Parathyroid adenoma (tissue), 2 donors: ENCODE measurements at regions not wholly inside any gene's neighbourhood (a gene's known extent, or its start where the extent isn't known, plus 50 kb on each side); places are given as distances from the start of the nearest gene placed in this dataset.

Experiments
- H2AFZ ChIP-seq: fragments of 300-600 bp; sonication (generic); one replicate; pipeline ENCODE4 v1.7.0; 2017; ENCODE audit warnings: antibody characterized with exemption, mild to moderate bottlenecking
- H3K27ac ChIP-seq: fragments of 300-600 bp; sonication (generic); one replicate; pipeline ENCODE4 v1.7.0; 2017
- H3K27me3 ChIP-seq: fragments of 300-600 bp; sonication (generic); one replicate; pipeline ENCODE4 v1.7.0; 2017; ENCODE audit warnings: low read length; ENCODE audit not compliant: control insufficient read depth, insufficient read depth
- H3K36me3 ChIP-seq: fragments of 300-600 bp; sonication (generic); one replicate; pipeline ENCODE4 v1.7.0; 2017; ENCODE audit warnings: low read length; ENCODE audit not compliant: control insufficient read depth, insufficient read depth
- H3K4me1 ChIP-seq: fragments of 300-600 bp; sonication (generic); one replicate; pipeline ENCODE4 v1.7.0; 2017; ENCODE audit warnings: control low read depth
- H3K4me2 ChIP-seq: fragments of 300-600 bp; sonication (generic); one replicate; pipeline ENCODE4 v1.7.0; 2017; ENCODE audit warnings: low read length
- H3K4me3 ChIP-seq: fragments of 300-600 bp; sonication (generic); one replicate; pipeline ENCODE4 v1.7.0; 2017; ENCODE audit warnings: low read depth, low read length
- H3K79me2 ChIP-seq: fragments of 300-600 bp; sonication (generic); one replicate; pipeline ENCODE4 v1.7.0; 2017; ENCODE audit warnings: control low read depth
- H3K9ac ChIP-seq: fragments of 300-600 bp; sonication (generic); one replicate; pipeline ENCODE4 v1.7.0; 2017; ENCODE audit warnings: mild to moderate bottlenecking
- H3K9me3 ChIP-seq: fragments of 300-600 bp; sonication (generic); one replicate; pipeline ENCODE4 v1.7.0; 2017; ENCODE audit warnings: low read length; ENCODE audit not compliant: control insufficient read depth
- TF ChIP-seq, protein P1 (sequence below): fragments of 300-600 bp; sonication (generic); IDR thresholded peaks from one replicate; pipeline ENCODE4 v1.7.0; 2017; ENCODE audit warnings: antibody characterized with exemption, mild to moderate bottlenecking
- donor health status: primary hyperparathyroidism.

DNA sequence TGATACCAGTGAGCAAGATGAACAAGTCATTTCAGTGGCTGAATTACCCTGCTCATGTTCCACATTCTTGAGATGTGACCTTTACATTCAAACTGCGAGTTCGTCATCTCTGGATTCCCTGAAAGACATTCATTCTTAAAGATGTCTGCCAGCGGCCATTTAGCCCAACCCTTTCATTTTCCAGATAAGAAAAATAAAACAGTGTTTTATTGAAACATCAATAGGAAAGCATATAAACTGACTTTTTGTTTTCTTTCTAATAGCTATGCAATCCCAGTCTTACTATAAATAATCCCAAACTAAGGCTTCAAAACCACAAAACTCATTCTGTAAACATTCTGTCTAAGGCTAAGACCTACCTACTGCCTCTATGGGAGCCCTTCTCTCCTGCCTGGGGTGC, 134.0 kb downstream of the SAMD5 start:
- TF ChIP-seq, protein P1, sequence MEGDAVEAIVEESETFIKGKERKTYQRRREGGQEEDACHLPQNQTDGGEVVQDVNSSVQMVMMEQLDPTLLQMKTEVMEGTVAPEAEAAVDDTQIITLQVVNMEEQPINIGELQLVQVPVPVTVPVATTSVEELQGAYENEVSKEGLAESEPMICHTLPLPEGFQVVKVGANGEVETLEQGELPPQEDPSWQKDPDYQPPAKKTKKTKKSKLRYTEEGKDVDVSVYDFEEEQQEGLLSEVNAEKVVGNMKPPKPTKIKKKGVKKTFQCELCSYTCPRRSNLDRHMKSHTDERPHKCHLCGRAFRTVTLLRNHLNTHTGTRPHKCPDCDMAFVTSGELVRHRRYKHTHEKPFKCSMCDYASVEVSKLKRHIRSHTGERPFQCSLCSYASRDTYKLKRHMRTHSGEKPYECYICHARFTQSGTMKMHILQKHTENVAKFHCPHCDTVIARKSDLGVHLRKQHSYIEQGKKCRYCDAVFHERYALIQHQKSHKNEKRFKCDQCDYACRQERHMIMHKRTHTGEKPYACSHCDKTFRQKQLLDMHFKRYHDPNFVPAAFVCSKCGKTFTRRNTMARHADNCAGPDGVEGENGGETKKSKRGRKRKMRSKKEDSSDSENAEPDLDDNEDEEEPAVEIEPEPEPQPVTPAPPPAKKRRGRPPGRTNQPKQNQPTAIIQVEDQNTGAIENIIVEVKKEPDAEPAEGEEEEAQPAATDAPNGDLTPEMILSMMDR, result no peak
- H2AFZ ChIP-seq, result no peak overlapping the region
- no peaks in the 10 kb centered on the region for H3K79me2 ChIP-seq
- H3K36me3 ChIP-seq, result no peaks in the 10 kb centered on the region
- no peak overlapping the region for H3K9ac ChIP-seq
- H3K27ac ChIP-seq, result no peak overlapping the region
- H3K4me3 ChIP-seq, result no peak overlapping the region
- no peak overlapping the region for H3K4me2 ChIP-seq
- no peaks in the 10 kb centered on the region for H3K27me3 ChIP-seq
- no peaks in the 10 kb centered on the region for H3K4me1 ChIP-seq
- no peaks in the 10 kb centered on the region for H3K9me3 ChIP-seq

DNA sequence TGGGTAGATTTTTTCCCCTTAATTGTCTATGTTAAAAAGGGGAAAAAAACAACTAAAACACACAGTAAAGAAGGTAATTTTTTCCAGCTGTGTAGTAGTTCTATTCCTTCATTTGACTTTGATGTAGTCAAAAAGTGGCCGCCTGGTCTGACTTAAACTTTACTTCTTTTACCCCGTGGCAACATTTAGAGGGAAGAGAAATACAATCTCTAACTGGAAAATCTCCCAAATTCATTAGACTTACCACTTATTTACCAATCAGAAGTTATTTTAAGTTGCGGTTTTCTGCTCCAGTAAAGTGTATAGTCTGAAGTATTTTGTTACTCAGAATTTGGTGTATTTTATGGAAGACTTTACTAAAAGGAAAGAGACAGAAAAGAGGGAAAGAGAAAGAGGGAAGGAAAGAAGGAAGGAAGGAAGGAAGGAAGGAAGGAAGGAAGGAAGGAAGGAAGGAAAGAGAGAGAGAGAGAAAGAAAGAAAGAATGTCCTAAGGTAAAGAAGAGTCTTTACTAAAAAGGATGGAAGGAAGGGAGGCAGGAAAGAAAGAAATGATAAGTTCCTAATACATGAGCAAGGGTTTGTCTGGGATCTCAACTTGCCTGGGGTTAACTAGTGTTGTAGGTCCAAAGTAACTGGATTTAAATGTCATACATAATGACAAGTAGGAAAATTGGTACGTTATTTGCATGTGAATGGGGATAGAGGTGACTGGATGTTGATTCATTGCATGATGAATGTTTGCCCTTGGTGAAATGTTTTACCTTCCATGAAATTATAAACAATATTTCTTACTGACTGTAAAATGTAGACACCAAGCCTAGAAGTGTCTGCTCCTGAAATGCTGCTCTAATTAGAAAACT, 135.1 kb downstream of the SAMD5 start:
- no peak overlapping the region for H3K9ac ChIP-seq
- TF ChIP-seq, protein P1, result no peak
- no peaks in the 10 kb centered on the region for H3K4me1 ChIP-seq

DNA sequence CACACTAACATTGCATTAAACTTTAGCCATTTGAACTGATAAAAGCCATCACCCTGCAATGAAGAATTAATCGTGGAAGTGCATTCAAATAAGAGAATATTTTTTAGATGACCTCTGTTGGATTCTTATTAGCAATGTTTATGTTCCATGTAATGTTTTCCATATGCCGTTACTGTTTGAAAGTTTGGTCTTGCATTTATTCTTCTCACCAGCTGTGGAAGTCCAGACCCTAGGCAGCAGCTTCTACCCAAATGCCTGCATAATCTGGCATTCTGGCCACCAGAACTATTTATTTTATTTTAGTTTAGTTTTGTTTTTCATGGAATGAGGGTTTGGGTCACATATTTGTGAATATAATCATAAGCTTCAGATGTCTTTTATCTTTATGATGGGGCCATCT, 140.4 kb downstream of the SAMD5 start:
- Histone ChIP-seq H3K79me2 (no peaks in the 10 kb centered on the region), H3K9me3 (no peaks in the 10 kb centered on the region), H3K9ac (no peak overlapping the region), H3K4me1 (no peaks in the 10 kb centered on the region), H3K4me3 (no peak overlapping the region), H2AFZ (no peak overlapping the region), H3K36me3 (no peaks in the 10 kb centered on the region), H3K4me2 (no peak overlapping the region), H3K27ac (no peak overlapping the region), H3K27me3 (no peaks in the 10 kb centered on the region)
- TF ChIP-seq, protein P1, result no peak

More for the DNA sequence above, 135.1 kb downstream of the SAMD5 start:
- Histone ChIP-seq H3K9me3 (no peaks in the 10 kb centered on the region), H3K4me3 (no peak overlapping the region), H2AFZ (no peak overlapping the region), H3K4me2 (no peak overlapping the region), H3K27ac (no peak overlapping the region), H3K27me3 (no peaks in the 10 kb centered on the region), H3K79me2 (no peaks in the 10 kb centered on the region), H3K36me3 (no peaks in the 10 kb centered on the region)

DNA sequence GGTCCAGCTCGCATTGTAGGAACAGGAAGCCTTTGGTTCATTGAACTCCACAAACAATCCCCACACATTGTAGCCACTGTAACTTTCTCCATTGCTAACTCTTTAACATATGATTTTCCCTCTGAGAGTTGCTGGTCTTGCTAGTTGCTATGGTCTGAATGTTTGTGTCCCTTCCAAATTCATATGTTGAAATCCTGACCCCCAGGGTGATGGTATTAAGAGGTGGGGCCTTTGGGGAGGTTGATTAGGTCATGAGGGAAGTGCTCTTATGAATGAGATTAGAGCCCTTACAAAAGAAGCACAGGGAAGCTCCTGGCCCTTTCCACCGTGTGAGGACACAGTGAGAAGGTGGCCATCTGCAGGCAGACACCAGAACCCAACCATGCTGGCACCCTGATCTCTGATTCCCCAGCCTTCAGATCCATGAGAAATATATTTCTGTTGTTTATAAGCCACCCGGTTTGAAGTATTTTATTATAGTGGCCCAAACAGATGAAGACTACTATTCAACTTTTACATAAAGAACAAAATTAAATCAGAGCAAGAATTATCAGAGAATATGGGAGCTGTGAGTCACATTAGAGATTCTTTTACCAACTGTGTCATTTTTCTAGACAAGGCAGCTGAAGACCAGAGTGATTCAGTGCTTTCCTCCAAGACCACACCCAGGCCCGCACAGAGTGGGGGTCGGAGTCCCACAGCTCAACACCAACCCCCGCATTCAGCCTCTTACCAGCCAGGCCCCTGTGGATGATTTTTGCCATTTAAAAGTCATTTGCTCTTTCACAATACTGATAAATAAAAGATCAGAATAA, 143.0 kb downstream of the SAMD5 start:
- Histone ChIP-seq H3K4me2 (no peak overlapping the region), H3K9ac (no peak overlapping the region), H3K9me3 (no peaks in the 10 kb centered on the region), H3K27me3 (no peaks in the 10 kb centered on the region), H3K4me3 (no peak overlapping the region), H3K79me2 (no peaks in the 10 kb centered on the region), H2AFZ (no peak overlapping the region), H3K36me3 (no peaks in the 10 kb centered on the region), H3K4me1 (no peaks in the 10 kb centered on the region), H3K27ac (no peak overlapping the region)
- TF ChIP-seq, protein P1, result peak; percentile 19
